ENCODE measurements at regions not wholly inside any gene's neighbourhood (a gene's known extent, or its start where the extent isn't known, plus 50 kb on each side); places are given as distances from the start of the nearest gene placed in this dataset.

GRCh38 chr16:79475841-79476240 is 124.7 kb downstream of the MAF start:
- no peak overlapping the region for H3K4me3 Mint-ChIP-seq
- TF ChIP-seq CTCF (IDR thresholded peaks at IDR 0.05), result no peak
- H3K9me3 Mint-ChIP-seq, result peaks cover 45% of the 10 kb centered on the region
- H3K27me3 Mint-ChIP-seq (ENCODE audit: insufficient read depth), result peaks cover 2% of the 10 kb centered on the region; the same call in 1 of the 2 replicates
- no peak for DNase-seq
- no peaks in the 10 kb centered on the region for H3K4me1 Mint-ChIP-seq (ENCODE audit: low read depth)
- H3K36me3 Mint-ChIP-seq (ENCODE audit: low read depth), result no peaks in the 10 kb centered on the region
- H3K27ac Mint-ChIP-seq, result no peak overlapping the region

- H3K36me3 Mint-ChIP-seq (ENCODE audit: low read depth), result no peaks in the 10 kb centered on the region
- TF ChIP-seq CTCF (IDR thresholded peaks at IDR 0.05), result no peak
- H3K4me3 Mint-ChIP-seq, result no peak overlapping the region
- no peak for DNase-seq
- no peaks in the 10 kb centered on the region for H3K4me1 Mint-ChIP-seq (ENCODE audit: low read depth)
- peaks cover 43% of the 10 kb centered on the region for H3K9me3 Mint-ChIP-seq
- no peak overlapping the region for H3K27ac Mint-ChIP-seq
- peaks cover 2% of the 10 kb centered on the region; the same call in 1 of the 2 replicates for H3K27me3 Mint-ChIP-seq (ENCODE audit: insufficient read depth)
Measured at GRCh38 chr16:79473456-79473855, 127.1 kb downstream of the MAF start.

GRCh38 chr16:79472426-79472825 is 128.1 kb downstream of the MAF start:
- no peaks in the 10 kb centered on the region for H3K36me3 Mint-ChIP-seq (ENCODE audit: low read depth)
- H3K27me3 Mint-ChIP-seq (ENCODE audit: insufficient read depth), result peaks cover 2% of the 10 kb centered on the region; the same call in 1 of the 2 replicates
- no peaks in the 10 kb centered on the region for H3K4me1 Mint-ChIP-seq (ENCODE audit: low read depth)
- H3K9me3 Mint-ChIP-seq, result peaks cover 49% of the 10 kb centered on the region
- TF ChIP-seq CTCF (IDR thresholded peaks at IDR 0.05), result no peak
- H3K4me3 Mint-ChIP-seq, result no peak overlapping the region
- no peak for DNase-seq
- no peak overlapping the region for H3K27ac Mint-ChIP-seq

- Mint-ChIP-seq H3K9me3 (peaks cover 60% of the 10 kb centered on the region), H3K4me1 (ENCODE audit: low read depth) (no peaks in the 10 kb centered on the region), H3K27me3 (ENCODE audit: insufficient read depth) (peaks cover 2% of the 10 kb centered on the region), H3K36me3 (ENCODE audit: low read depth) (no peaks in the 10 kb centered on the region), H3K27ac (no peak overlapping the region), H3K4me3 (no peak overlapping the region)
- no peak for DNase-seq
- TF ChIP-seq CTCF (IDR thresholded peaks at IDR 0.05), result no peak
Measured at GRCh38 chr16:79469999-79470398, 130.5 kb downstream of the MAF start.

- H3K27ac Mint-ChIP-seq, result no peak overlapping the region
Measured at GRCh38 chr16:79468631-79469030, 131.9 kb downstream of the MAF start.

More at GRCh38 chr16:79468631-79469030, 131.9 kb downstream of the MAF start:
- DNase-seq, result no peak
- no peaks in the 10 kb centered on the region for H3K4me1 Mint-ChIP-seq (ENCODE audit: low read depth)
- no peak overlapping the region for H3K4me3 Mint-ChIP-seq
- no peaks in the 10 kb centered on the region for H3K36me3 Mint-ChIP-seq (ENCODE audit: low read depth)
- no peak for TF ChIP-seq CTCF (IDR thresholded peaks at IDR 0.05)
- H3K9me3 Mint-ChIP-seq, result peaks cover 65% of the 10 kb centered on the region
- H3K27me3 Mint-ChIP-seq (ENCODE audit: insufficient read depth), result peaks cover 2% of the 10 kb centered on the region

Measured in HFFc6 (cell line).